ENCODE measurements at regions not wholly inside any gene's neighbourhood (a gene's known extent, or its start where the extent isn't known, plus 50 kb on each side); places are given as distances from the start of the nearest gene placed in this dataset.

GRCh38 chr12:16454481-16454880, 107.0 kb downstream of the MGST1 start:
- TF ChIP-seq CREB1 (IDR thresholded peaks at IDR 0.05; ENCODE audit: low read depth) (0 out of 2 replicates have a peak, but pooled peaks have one; percentile 21), NFIC (IDR thresholded peaks at IDR 0.05) (no peak)

GRCh38 chr12:16458521-16459078, 111.2 kb downstream of the MGST1 start:
- TF ChIP-seq EP300 (IDR thresholded peaks at IDR 0.05; ENCODE audit: borderline replicate concordance) = no peak
- no peak for TF ChIP-seq ZBTB7A (IDR thresholded peaks at IDR 0.05; ENCODE audit: low read depth)
- no peak for TF ChIP-seq TAF1 (IDR thresholded peaks at IDR 0.05; ENCODE audit: low read depth)
- no peak for TF ChIP-seq CREB1 (IDR thresholded peaks at IDR 0.05; ENCODE audit: low read depth)
- TF ChIP-seq USF1 (IDR thresholded peaks at IDR 0.05) = no peak
- no peak for TF ChIP-seq RAD21 (IDR thresholded peaks at IDR 0.05; ENCODE audit: low read depth)
- TF ChIP-seq TEAD4 (IDR thresholded peaks at IDR 0.05) = no peak
- no peak for TF ChIP-seq CEBPB (IDR thresholded peaks at IDR 0.05)
- TF ChIP-seq MAX (IDR thresholded peaks at IDR 0.05) = no peak
- no peak for TF ChIP-seq EGR1 (IDR thresholded peaks at IDR 0.05)
- TF ChIP-seq FOXM1 (IDR thresholded peaks at IDR 0.05; ENCODE audit: borderline replicate concordance, low read depth) = no peak
- TF ChIP-seq YY1 (IDR thresholded peaks at IDR 0.05; ENCODE audit: low read depth) = no peak
- no peak for TF ChIP-seq NFIC (IDR thresholded peaks at IDR 0.05)
- TF ChIP-seq REST (IDR thresholded peaks at IDR 0.05; ENCODE audit: low read depth) = no peak
- no peak for TF ChIP-seq TCF12 (IDR thresholded peaks at IDR 0.05; ENCODE audit: low read depth)

GRCh38 chr12:16467272-16467671, 119.8 kb downstream of the MGST1 start:
- no peak for TF ChIP-seq CREB1 (IDR thresholded peaks at IDR 0.05; ENCODE audit: low read depth)
- no peak for TF ChIP-seq MAX (IDR thresholded peaks at IDR 0.05)
- no peak for TF ChIP-seq EP300 (IDR thresholded peaks at IDR 0.05; ENCODE audit: borderline replicate concordance)
- TF ChIP-seq RAD21 (IDR thresholded peaks at IDR 0.05; ENCODE audit: low read depth) = no peak
- TF ChIP-seq CEBPB (IDR thresholded peaks at IDR 0.05) = no peak
- no peak for TF ChIP-seq TEAD4 (IDR thresholded peaks at IDR 0.05)
- TF ChIP-seq EGR1 (IDR thresholded peaks at IDR 0.05) = no peak
- no peak for TF ChIP-seq TAF1 (IDR thresholded peaks at IDR 0.05; ENCODE audit: low read depth)
- no peak for TF ChIP-seq TCF12 (IDR thresholded peaks at IDR 0.05; ENCODE audit: low read depth)
- no peak for TF ChIP-seq FOXM1 (IDR thresholded peaks at IDR 0.05; ENCODE audit: borderline replicate concordance, low read depth)
- TF ChIP-seq NFIC (IDR thresholded peaks at IDR 0.05) = no peak
- TF ChIP-seq ZBTB7A (IDR thresholded peaks at IDR 0.05; ENCODE audit: low read depth) = no peak
- TF ChIP-seq YY1 (IDR thresholded peaks at IDR 0.05; ENCODE audit: low read depth) = no peak
- no peak for TF ChIP-seq REST (IDR thresholded peaks at IDR 0.05; ENCODE audit: low read depth)
- TF ChIP-seq USF1 (IDR thresholded peaks at IDR 0.05) = no peak

GRCh38 chr12:16472631-16473030, 125.2 kb downstream of the MGST1 start:
- TF ChIP-seq TCF12 (IDR thresholded peaks at IDR 0.05; ENCODE audit: low read depth) = no peak

GRCh38 chr12:16473610-16474326, 126.3 kb downstream of the MGST1 start:
- TF ChIP-seq YY1 (IDR thresholded peaks at IDR 0.05; ENCODE audit: low read depth) (no peak), NFIC (IDR thresholded peaks at IDR 0.05) (no peak), TCF12 (IDR thresholded peaks at IDR 0.05; ENCODE audit: low read depth) (no peak)

- TF ChIP-seq ZBTB7A (IDR thresholded peaks at IDR 0.05; ENCODE audit: low read depth) (no peak), MAX (IDR thresholded peaks at IDR 0.05) (no peak), REST (IDR thresholded peaks at IDR 0.05; ENCODE audit: low read depth) (no peak), TCF12 (IDR thresholded peaks at IDR 0.05; ENCODE audit: low read depth) (no peak), CREB1 (IDR thresholded peaks at IDR 0.05; ENCODE audit: low read depth) (no peak), FOXM1 (IDR thresholded peaks at IDR 0.05; ENCODE audit: borderline replicate concordance, low read depth) (no peak), CEBPB (IDR thresholded peaks at IDR 0.05) (no peak), NFIC (IDR thresholded peaks at IDR 0.05) (no peak), TAF1 (IDR thresholded peaks at IDR 0.05; ENCODE audit: low read depth) (no peak), USF1 (IDR thresholded peaks at IDR 0.05) (no peak), EGR1 (IDR thresholded peaks at IDR 0.05) (no peak), TEAD4 (IDR thresholded peaks at IDR 0.05) (no peak)
Observed at GRCh38 chr12:16474801-16475200, 127.4 kb downstream of the MGST1 start.

All from Ishikawa (cell line).